Neural crest cell (in vitro differentiated cells): ENCODE measurements at regions not wholly inside any gene's neighbourhood (a gene's known extent, or its start where the extent isn't known, plus 50 kb on each side); places are given as distances from the start of the nearest gene placed in this dataset.
A peak's percentile ranks its signal among the peaks of the same experiment; 100 is the strongest.

Experiments
- DNase-seq: peaks from one replicate; pipeline ENCODE4 v3.0.0; 2021; ENCODE audit warnings: low read depth, mixed read lengths, low spot score
- H3K27ac Mint-ChIP-seq: one replicate; pipeline ENCODE4 v1.8.0; 2021; ENCODE audit warnings: mild to moderate bottlenecking, mixed read lengths; ENCODE audit not compliant: unreplicated experiment
- H3K27me3 Mint-ChIP-seq: 2 replicates; pipeline ENCODE4 v1.8.0; 2021; ENCODE audit warnings: low read depth, mild to moderate bottlenecking, mixed read lengths
- H3K36me3 Mint-ChIP-seq: 2 replicates; pipeline ENCODE4 v1.8.0; 2021; ENCODE audit warnings: low read depth, mild to moderate bottlenecking, mixed read lengths
- H3K4me1 Mint-ChIP-seq: 2 replicates; pipeline ENCODE4 v1.8.0; 2021; ENCODE audit warnings: mixed read lengths
- H3K4me3 Mint-ChIP-seq: one replicate; pipeline ENCODE4 v1.8.0; 2021; ENCODE audit warnings: mild to moderate bottlenecking, mixed read lengths
- H3K9me3 Mint-ChIP-seq: 2 replicates; pipeline ENCODE4 v1.8.0; 2021; ENCODE audit warnings: mixed read lengths
- TF ChIP-seq, protein P1 (sequence below): fragments of 200-600 bp; sonication (generic); conservative IDR thresholded peaks from 2 replicates; pipeline ENCODE4 v1.5.0; 2021; ENCODE audit warnings: antibody characterized with exemption, mild to moderate bottlenecking

DNA sequence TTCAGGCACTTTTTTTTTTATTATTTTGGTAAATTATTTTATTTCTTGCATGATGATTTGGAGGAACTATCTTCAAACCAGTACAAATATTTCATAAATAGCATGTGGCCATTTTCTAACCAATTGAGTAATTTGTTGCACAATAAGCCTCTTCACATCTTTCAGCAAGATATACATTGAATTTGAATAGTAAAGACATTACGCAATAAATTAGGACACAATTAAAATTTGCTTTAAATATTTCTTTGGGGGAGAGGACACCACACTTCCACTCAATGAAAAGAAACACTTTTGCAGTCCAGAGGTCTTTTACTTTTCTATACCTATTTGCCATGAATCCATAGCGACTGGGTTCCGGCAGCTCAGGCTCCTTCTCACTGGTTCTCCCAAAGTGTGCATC, 762.6 kb upstream of the GOLIM4 start:
- TF ChIP-seq, protein P1, sequence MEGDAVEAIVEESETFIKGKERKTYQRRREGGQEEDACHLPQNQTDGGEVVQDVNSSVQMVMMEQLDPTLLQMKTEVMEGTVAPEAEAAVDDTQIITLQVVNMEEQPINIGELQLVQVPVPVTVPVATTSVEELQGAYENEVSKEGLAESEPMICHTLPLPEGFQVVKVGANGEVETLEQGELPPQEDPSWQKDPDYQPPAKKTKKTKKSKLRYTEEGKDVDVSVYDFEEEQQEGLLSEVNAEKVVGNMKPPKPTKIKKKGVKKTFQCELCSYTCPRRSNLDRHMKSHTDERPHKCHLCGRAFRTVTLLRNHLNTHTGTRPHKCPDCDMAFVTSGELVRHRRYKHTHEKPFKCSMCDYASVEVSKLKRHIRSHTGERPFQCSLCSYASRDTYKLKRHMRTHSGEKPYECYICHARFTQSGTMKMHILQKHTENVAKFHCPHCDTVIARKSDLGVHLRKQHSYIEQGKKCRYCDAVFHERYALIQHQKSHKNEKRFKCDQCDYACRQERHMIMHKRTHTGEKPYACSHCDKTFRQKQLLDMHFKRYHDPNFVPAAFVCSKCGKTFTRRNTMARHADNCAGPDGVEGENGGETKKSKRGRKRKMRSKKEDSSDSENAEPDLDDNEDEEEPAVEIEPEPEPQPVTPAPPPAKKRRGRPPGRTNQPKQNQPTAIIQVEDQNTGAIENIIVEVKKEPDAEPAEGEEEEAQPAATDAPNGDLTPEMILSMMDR, result no peak
- H3K4me3 Mint-ChIP-seq, result no peak overlapping the region
- H3K9me3 Mint-ChIP-seq, result peaks cover 11% of the 10 kb centered on the region
- no peaks in the 10 kb centered on the region for H3K4me1 Mint-ChIP-seq
- no peak overlapping the region for H3K27ac Mint-ChIP-seq
- no peak for DNase-seq
- no peaks in the 10 kb centered on the region for H3K27me3 Mint-ChIP-seq
- H3K36me3 Mint-ChIP-seq, result peaks cover 3% of the 10 kb centered on the region

DNA sequence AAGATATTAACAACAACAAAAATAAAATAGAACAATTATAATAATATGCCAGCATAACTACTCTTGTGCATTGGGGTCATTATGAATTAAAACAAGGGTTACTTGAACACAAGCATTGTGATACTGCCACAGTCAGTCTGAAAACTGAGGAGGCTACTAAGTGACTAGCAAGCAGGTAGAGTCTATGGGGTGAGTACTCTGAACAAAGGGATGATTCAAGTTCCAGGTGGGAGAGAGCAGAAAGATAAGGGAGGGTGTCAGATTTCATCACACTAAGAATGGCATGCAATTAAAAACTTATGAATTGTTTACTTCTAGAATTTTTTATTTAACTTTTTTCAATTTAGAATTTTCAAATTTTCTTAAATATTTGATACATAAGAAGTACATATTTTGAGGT, 754.4 kb upstream of the GOLIM4 start:
- Mint-ChIP-seq H3K9me3 (peaks cover 9% of the 10 kb centered on the region), H3K4me3 (no peak overlapping the region)
- TF ChIP-seq, protein P1, result no peak

DNA sequence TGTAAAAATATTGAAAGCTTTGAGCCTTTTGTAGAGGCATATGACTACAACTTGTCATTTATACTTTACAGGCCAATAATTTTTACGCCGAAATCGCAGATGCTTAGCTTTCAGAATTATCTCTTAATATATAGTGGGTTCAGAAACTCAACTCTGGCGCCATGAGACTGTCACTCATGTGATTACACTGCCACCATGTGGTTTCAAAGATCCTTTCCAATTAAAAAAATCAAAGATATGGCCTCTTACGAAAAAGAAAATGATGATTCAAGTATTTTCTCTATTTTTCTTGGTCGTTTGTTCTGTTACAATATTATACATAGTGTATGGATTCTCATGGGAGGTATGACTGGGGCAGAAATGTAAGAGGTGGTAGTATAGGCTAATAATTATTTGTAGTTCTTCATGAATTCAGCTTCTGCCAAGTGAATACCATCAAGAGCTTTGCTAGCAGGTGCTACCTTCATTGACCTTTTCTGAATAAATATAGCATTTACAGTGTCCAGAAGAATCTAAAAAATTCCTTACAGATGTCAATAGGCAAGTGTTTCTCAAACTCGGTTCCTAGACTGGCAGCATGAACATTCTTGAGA, 751.7 kb upstream of the GOLIM4 start:
- TF ChIP-seq, protein P1, result peak; percentile 87
- Mint-ChIP-seq H3K4me1 (peaks cover 6% of the 10 kb centered on the region), H3K4me3 (no peak overlapping the region), H3K9me3 (peaks cover 5% of the 10 kb centered on the region), H3K27ac (no peak overlapping the region), H3K27me3 (peaks cover 31% of the 10 kb centered on the region), H3K36me3 (peaks cover 3% of the 10 kb centered on the region)
- DNase-seq, result peak; percentile 16

More for the DNA sequence above, 754.4 kb upstream of the GOLIM4 start:
- Mint-ChIP-seq H3K36me3 (peaks cover 6% of the 10 kb centered on the region), H3K27ac (no peak overlapping the region), H3K27me3 (peaks cover 21% of the 10 kb centered on the region), H3K4me1 (peaks cover 6% of the 10 kb centered on the region)
- DNase-seq, result no peak

DNA sequence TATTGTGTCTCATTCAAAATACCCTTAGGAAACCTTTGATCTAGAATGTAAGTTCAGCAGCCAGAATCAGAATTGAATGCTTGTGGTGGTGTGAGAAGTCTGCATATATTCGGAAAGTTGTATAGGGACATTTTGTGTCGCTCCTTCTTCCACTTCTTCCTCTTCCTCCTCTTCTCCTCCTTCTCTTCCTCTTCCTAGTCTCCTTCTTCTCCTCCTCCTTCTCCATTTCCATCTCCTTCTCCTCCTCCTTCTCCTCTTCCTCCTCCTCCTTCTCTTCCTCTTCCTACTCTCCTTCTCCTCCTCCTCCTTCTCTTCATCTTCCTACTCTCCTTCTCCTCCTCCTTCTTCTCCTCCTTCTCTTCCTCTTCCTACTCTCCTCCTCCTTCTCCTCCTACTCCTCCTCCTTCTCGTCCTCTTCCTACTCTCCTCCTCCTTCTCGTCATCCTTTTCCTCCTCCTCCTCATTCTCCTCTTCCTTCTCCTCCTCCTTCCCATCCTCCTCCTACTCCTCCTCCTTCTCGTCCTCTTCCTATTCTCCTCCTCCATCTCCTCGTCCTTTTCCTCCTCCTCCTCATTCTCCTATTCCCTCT, 749.3 kb upstream of the GOLIM4 start:
- TF ChIP-seq, protein P1, result no peak
- H3K36me3 Mint-ChIP-seq, result no peaks in the 10 kb centered on the region

DNA sequence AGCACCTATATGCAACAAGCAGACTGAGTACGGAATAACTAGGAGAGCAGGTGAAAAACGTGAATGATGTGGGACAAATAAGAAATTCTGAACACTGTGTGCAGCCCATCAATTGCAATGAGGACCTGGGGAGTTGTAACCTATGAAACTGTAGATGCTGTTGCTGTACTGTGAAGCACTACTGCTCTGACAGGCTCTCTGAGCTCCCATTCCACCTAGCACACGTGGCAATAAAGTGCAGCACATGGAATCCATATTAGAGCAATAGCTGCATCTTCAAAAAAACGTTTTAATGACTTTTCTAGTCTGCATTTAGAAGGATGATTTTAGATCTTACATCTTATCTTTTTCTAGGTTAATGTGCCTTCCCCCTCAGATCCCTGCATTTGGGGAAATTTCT, 748.7 kb upstream of the GOLIM4 start:
- Mint-ChIP-seq H3K36me3 (no peaks in the 10 kb centered on the region), H3K4me1 (peaks cover 6% of the 10 kb centered on the region), H3K9me3 (no peaks in the 10 kb centered on the region), H3K27me3 (peaks cover 31% of the 10 kb centered on the region), H3K27ac (no peak overlapping the region), H3K4me3 (no peak overlapping the region)
- TF ChIP-seq, protein P1, result no peak
- DNase-seq, result no peak

More for the DNA sequence above, 749.3 kb upstream of the GOLIM4 start:
- no peak overlapping the region for H3K4me3 Mint-ChIP-seq
- peaks cover 31% of the 10 kb centered on the region for H3K27me3 Mint-ChIP-seq
- H3K4me1 Mint-ChIP-seq, result peaks cover 6% of the 10 kb centered on the region
- H3K9me3 Mint-ChIP-seq, result no peaks in the 10 kb centered on the region
- no peak for DNase-seq
- no peak overlapping the region for H3K27ac Mint-ChIP-seq
